ENCODE measurements at regions not wholly inside any gene's neighbourhood (a gene's known extent, or its start where the extent isn't known, plus 50 kb on each side); places are given as distances from the start of the nearest gene placed in this dataset.

- no peak for DNase-seq (ENCODE audit: low spot score)
- Mint-ChIP-seq H3K4me3 (ENCODE audit: unreplicated experiment) (no peak overlapping the region), H3K9me3 (ENCODE audit: low read depth) (peaks cover 23% of the 10 kb centered on the region), H3K4me1 (ENCODE audit: low read depth) (no peaks in the 10 kb centered on the region), H3K27ac (ENCODE audit: unreplicated experiment) (no peak overlapping the region), H3K27me3 (ENCODE audit: low read depth) (no peaks in the 10 kb centered on the region), H3K36me3 (ENCODE audit: low read depth) (no peaks in the 10 kb centered on the region)
- TF ChIP-seq CTCF (IDR thresholded peaks at IDR 0.05): no peak
Measured at GRCh38 chr14:80446356-80446755, 235.1 kb upstream of the DIO2 start.

GRCh38 chr14:80445605-80446004 is 234.3 kb upstream of the DIO2 start:
- Mint-ChIP-seq H3K27ac (ENCODE audit: unreplicated experiment) (no peak overlapping the region), H3K9me3 (ENCODE audit: low read depth) (peaks cover 24% of the 10 kb centered on the region), H3K27me3 (ENCODE audit: low read depth) (no peaks in the 10 kb centered on the region), H3K4me1 (ENCODE audit: low read depth) (no peaks in the 10 kb centered on the region), H3K36me3 (ENCODE audit: low read depth) (no peaks in the 10 kb centered on the region), H3K4me3 (ENCODE audit: unreplicated experiment) (no peak overlapping the region)
- no peak for DNase-seq (ENCODE audit: low spot score)
- no peak for TF ChIP-seq CTCF (IDR thresholded peaks at IDR 0.05)

GRCh38 chr14:80434574-80435321 is 223.4 kb upstream of the DIO2 start:
- H3K4me3 Mint-ChIP-seq (ENCODE audit: unreplicated experiment): no peak overlapping the region
- no peak for DNase-seq (ENCODE audit: low spot score)
- H3K4me1 Mint-ChIP-seq (ENCODE audit: low read depth): no peaks in the 10 kb centered on the region
- peaks cover 21% of the 10 kb centered on the region for H3K9me3 Mint-ChIP-seq (ENCODE audit: low read depth)
- no peak for TF ChIP-seq CTCF (IDR thresholded peaks at IDR 0.05)
- H3K27me3 Mint-ChIP-seq (ENCODE audit: low read depth): no peaks in the 10 kb centered on the region
- H3K27ac Mint-ChIP-seq (ENCODE audit: unreplicated experiment): no peak overlapping the region
- H3K36me3 Mint-ChIP-seq (ENCODE audit: low read depth): peaks cover 8% of the 10 kb centered on the region

- H3K4me3 Mint-ChIP-seq (ENCODE audit: unreplicated experiment): no peak overlapping the region
- no peak overlapping the region for H3K27ac Mint-ChIP-seq (ENCODE audit: unreplicated experiment)
- peaks cover 2% of the 10 kb centered on the region for H3K4me1 Mint-ChIP-seq (ENCODE audit: low read depth)
- H3K36me3 Mint-ChIP-seq (ENCODE audit: low read depth): peaks cover 5% of the 10 kb centered on the region
- peaks cover 12% of the 10 kb centered on the region for H3K9me3 Mint-ChIP-seq (ENCODE audit: low read depth)
- TF ChIP-seq CTCF (IDR thresholded peaks at IDR 0.05): no peak
- no peak for DNase-seq (ENCODE audit: low spot score)
- H3K27me3 Mint-ChIP-seq (ENCODE audit: low read depth): no peaks in the 10 kb centered on the region
Measured at GRCh38 chr14:80433811-80434210, 222.5 kb upstream of the DIO2 start.

- TF ChIP-seq CTCF (IDR thresholded peaks at IDR 0.05): no peak
- Mint-ChIP-seq H3K4me3 (ENCODE audit: unreplicated experiment) (no peak overlapping the region), H3K4me1 (ENCODE audit: low read depth) (peaks cover 23% of the 10 kb centered on the region), H3K27me3 (ENCODE audit: low read depth) (no peaks in the 10 kb centered on the region), H3K27ac (ENCODE audit: unreplicated experiment) (no peak overlapping the region), H3K9me3 (ENCODE audit: low read depth) (no peaks in the 10 kb centered on the region), H3K36me3 (ENCODE audit: low read depth) (no peaks in the 10 kb centered on the region)
- no peak for DNase-seq (ENCODE audit: low spot score)
Measured at GRCh38 chr14:80428671-80429070, 217.4 kb upstream of the DIO2 start.

Data from chondrocyte (in vitro differentiated cells).